SK-N-SH (cell line): ENCODE measurements at regions not wholly inside any gene's neighbourhood (a gene's known extent, or its start where the extent isn't known, plus 50 kb on each side); places are given as distances from the start of the nearest gene placed in this dataset.

Experiments used
- CTCF ChIA-PET: fragments of 300-600, 350-600 bp; formaldehyde crosslinking; extraction: SDS; loops from one replicate; lab custom pipeline; 2021; lab: Yijun Ruan, JAX
- POLR2A ChIA-PET: fragments of 350-600 bp; sonication (Branson Sonifier 250); formaldehyde crosslinking; extraction: SDS; loops from one replicate; lab custom pipeline; 2020; ENCODE audit warnings: antibody characterized with exemption, inconsistent platforms; lab: Yijun Ruan, JAX
- DNase-seq: peaks from one replicate; pipeline ENCODE4 v3.0.0; 2012
- H2AFZ ChIP-seq: fragments of 200-600 bp; sonication (generic); 2 replicates; pipeline ENCODE4 v1.8.1; 2016; ENCODE audit warnings: antibody characterized with exemption, mild to moderate bottlenecking, low read depth
- H3F3A ChIP-seq: fragments of 200-600 bp; sonication (generic); replicated peaks from 2 replicates; pipeline ENCODE3; 2016; ENCODE audit warnings: antibody characterized with exemption, mild to moderate bottlenecking; ENCODE audit not compliant: insufficient read depth
- H3K27ac ChIP-seq, 2 experiments: fragments of 200-500 bp in 1 of 2; fragments of 200-600 bp in 1 of 2; sonication (Bioruptor generic) in 1 of 2; sonication (generic), shearing (Covaris generic) in 1 of 2; 2 replicates each; pipeline versions ENCODE4 v1.5.1 to v1.6.1; 2014 to 2016; ENCODE audit warnings: low read depth in 2 of 2, inconsistent platforms in 1 of 2, low read length in 1 of 2, mild to moderate bottlenecking in 1 of 2, mixed read lengths in 1 of 2
- H3K27me3 ChIP-seq: fragments of 200-600 bp; sonication (generic), shearing (Covaris generic); 2 replicates; pipeline ENCODE4 v1.6.1; 2016; ENCODE audit warnings: mixed run types; ENCODE audit not compliant: insufficient read depth
- H3K36me3 ChIP-seq, 2 experiments: fragments of 200-500 bp in 1 of 2; fragments of 200-600 bp in 1 of 2; sonication (Bioruptor generic) in 1 of 2; sonication (generic) in 1 of 2; replicated peaks in 1 of 2; 2 replicates each; pipeline versions ENCODE3 to v1.5.1; 2014 to 2016; ENCODE audit warnings: low read length in 1 of 2, mild to moderate bottlenecking in 1 of 2; ENCODE audit not compliant: insufficient read depth in 2 of 2, control insufficient read depth in 1 of 2
- H3K4me1 ChIP-seq, 2 experiments: fragments of 200-500 bp in 1 of 2; fragments of 200-600 bp in 1 of 2; sonication (Bioruptor generic) in 1 of 2; sonication (generic), shearing (Covaris generic) in 1 of 2; 2 replicates each; pipeline versions ENCODE4 v1.5.1 to v1.6.1; 2014 to 2016; ENCODE audit warnings: low read depth in 1 of 2, low read length in 1 of 2, mixed run types in 1 of 2; ENCODE audit not compliant: insufficient read depth in 2 of 2, control insufficient read depth in 1 of 2
- H3K4me2 ChIP-seq: fragments of 200-600 bp; sonication (generic), shearing (Covaris generic); 2 replicates; pipeline ENCODE4 v1.6.1; 2017; ENCODE audit warnings: mixed run types
- H3K4me3 ChIP-seq, 2 experiments: fragments of 200-500 bp in 1 of 2; fragments of 200-600 bp in 1 of 2; sonication (Bioruptor generic) in 1 of 2; sonication (generic), shearing (Covaris generic) in 1 of 2; 2 replicates each; pipeline versions ENCODE4 v1.5.1 to v1.8.1; 2014 to 2016; ENCODE audit warnings: low read depth in 2 of 2, inconsistent platforms in 1 of 2, low read length in 1 of 2, mild to moderate bottlenecking in 1 of 2, mixed read lengths in 1 of 2, moderate library complexity in 1 of 2
- H3K79me2 ChIP-seq: fragments of 200-600 bp; sonication (generic); 2 replicates; pipeline ENCODE4 v1.8.1; 2017; ENCODE audit warnings: mild to moderate bottlenecking; ENCODE audit not compliant: insufficient read depth
- H3K9ac ChIP-seq: fragments of 200-600 bp; sonication (generic); 2 replicates; pipeline ENCODE4 v1.6.1; 2017; ENCODE audit warnings: mixed run types
- H3K9me2 ChIP-seq: fragments of 200-600 bp; sonication (generic); 2 replicates; pipeline ENCODE4 v1.6.1; 2017; ENCODE audit warnings: mixed run types
- H3K9me3 ChIP-seq: fragments of 200-600 bp; sonication (generic); 2 replicates; pipeline ENCODE4 v1.6.1; 2017; ENCODE audit warnings: mixed run types, mild to moderate bottlenecking, moderate library complexity
- H4K20me1 ChIP-seq: fragments of 200-600 bp; sonication (generic); 2 replicates; pipeline ENCODE4 v1.6.1; 2017; ENCODE audit warnings: mild to moderate bottlenecking, mixed run types; ENCODE audit not compliant: insufficient read depth
- CHD2 ChIP-seq: fragments of 150-350 bp; IDR thresholded peaks from 2 replicates; pipeline ENCODE4 v1.6.1; 2018; ENCODE audit warnings: low read length; ENCODE audit not compliant: partially characterized antibody
- EP300 ChIP-seq, 2 experiments: IDR thresholded peaks; 2 replicates each; pipeline versions ENCODE4 v1.4.0 to v1.6.1; 2012; ENCODE audit warnings: borderline replicate concordance in 1 of 2, low read depth in 1 of 2, low read length in 1 of 2
- FOSL2 ChIP-seq: IDR thresholded peaks from 2 replicates; pipeline ENCODE4 v1.4.0; 2012; ENCODE audit warnings: low read depth, mild to moderate bottlenecking, moderate library complexity, borderline replicate concordance
- GABPA ChIP-seq: IDR thresholded peaks from 2 replicates; pipeline ENCODE4 v1.4.0; 2012; ENCODE audit warnings: low read depth, mild to moderate bottlenecking
- JUND ChIP-seq: IDR thresholded peaks from 2 replicates; pipeline ENCODE4 v1.4.0; 2012
- RAD21 ChIP-seq: IDR thresholded peaks from 2 replicates; pipeline ENCODE4 v1.6.1; 2012; ENCODE audit warnings: mild to moderate bottlenecking, low read length
- RCOR1 ChIP-seq: fragments of 150-350 bp; IDR thresholded peaks from 2 replicates; pipeline ENCODE4 v1.6.1; 2017; ENCODE audit warnings: antibody characterized with exemption, low read length
- RXRA ChIP-seq: IDR thresholded peaks from 2 replicates; pipeline ENCODE4 v1.4.0; 2012; ENCODE audit warnings: low read depth, mild to moderate bottlenecking, borderline replicate concordance
- SIN3A ChIP-seq: IDR thresholded peaks from 2 replicates; pipeline ENCODE4 v1.6.1; 2012; ENCODE audit warnings: low read depth, mild to moderate bottlenecking, low read length, moderate library complexity, borderline replicate concordance
- TAF1 ChIP-seq: IDR thresholded peaks from 2 replicates; pipeline ENCODE4 v1.6.1; 2012; ENCODE audit warnings: low read depth, mild to moderate bottlenecking, low read length, moderate library complexity, borderline replicate concordance
- WGBS: methylation state at CpG from one replicate; pipeline ENCODE4 v1.1.6; 2017; ENCODE audit warnings: low lambda C conversion rate; 5-methylcytosine and 5-hydroxymethylcytosine counted together
- TF ChIP-seq, protein P1 (sequence below): IDR thresholded peaks from 2 replicates; pipeline ENCODE4 v1.4.0; 2012; ENCODE audit warnings: low read depth
- TF ChIP-seq, protein P2 (sequence below): fragments of 200-600 bp; sonication (generic); IDR thresholded peaks from 2 replicates; pipeline ENCODE4 v1.6.1; 2017; ENCODE audit warnings: antibody characterized with exemption, mild to moderate bottlenecking, moderate library complexity
- TF ChIP-seq, protein P3 (sequence below): IDR thresholded peaks from 2 replicates; pipeline ENCODE4 v1.6.1; 2012; ENCODE audit warnings: mild to moderate bottlenecking, low read depth, low read length, moderate library complexity

DNA sequence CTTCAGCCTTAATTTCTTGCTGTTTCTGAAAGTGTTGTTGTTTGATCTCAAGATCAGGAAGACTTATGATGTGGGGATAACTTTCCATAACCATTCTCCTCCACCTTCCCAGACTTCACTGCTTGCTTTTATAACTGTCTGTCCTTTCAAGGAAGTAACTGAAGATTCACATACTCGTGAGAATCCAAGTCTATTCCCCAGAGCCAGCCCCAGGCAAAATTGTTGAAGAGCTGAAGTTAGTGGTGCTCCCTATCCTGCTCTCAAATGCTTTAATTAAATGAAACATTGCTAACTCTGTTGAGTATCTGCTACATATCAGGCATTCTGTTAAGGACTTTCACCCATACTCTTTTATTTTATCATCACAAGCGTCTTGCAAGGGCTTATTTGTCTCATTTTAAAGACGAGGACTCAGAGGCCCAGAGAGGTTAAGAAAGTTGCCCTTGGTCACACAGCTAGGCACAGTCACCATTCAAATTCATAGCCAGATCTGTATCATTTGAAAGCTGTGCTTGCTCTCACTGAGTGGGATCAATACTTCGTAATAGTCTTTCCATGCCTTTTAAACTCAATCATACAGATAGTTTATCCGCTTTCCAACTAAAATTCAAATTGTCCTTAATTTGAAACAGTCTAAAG lies 189.8 kb upstream of the TCF4 start (continued):
- TF ChIP-seq, protein P1, sequence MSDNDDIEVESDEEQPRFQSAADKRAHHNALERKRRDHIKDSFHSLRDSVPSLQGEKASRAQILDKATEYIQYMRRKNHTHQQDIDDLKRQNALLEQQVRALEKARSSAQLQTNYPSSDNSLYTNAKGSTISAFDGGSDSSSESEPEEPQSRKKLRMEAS: no peak
- TF ChIP-seq SIN3A (no peak), CHD2 (no peak), RAD21 (no peak), FOSL2 (no peak), GABPA (no peak)

DNA sequence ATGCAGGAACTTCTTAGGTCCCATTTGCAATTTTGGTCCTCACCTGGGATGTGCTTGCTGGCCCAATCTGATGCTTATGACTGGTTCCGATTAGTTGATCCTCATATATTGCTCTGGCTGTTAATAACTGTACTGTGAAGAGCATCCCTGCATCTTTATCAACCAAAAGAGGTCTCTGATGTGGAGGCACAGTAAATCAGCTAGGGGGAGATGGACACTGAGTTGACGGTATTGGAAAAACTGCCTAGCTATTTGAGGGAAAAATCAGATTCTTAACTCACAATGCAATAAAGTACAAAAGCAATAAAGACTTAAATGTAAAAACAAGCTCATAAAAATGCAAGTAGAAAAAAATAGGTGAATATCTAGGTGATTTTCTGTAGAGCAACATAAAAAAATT lies 188.0 kb upstream of the TCF4 start:
- no peaks in the 10 kb centered on the region for H4K20me1 ChIP-seq

More for the DNA sequence above, 188.0 kb upstream of the TCF4 start:
- Histone ChIP-seq H3K36me3 (no peaks in the 10 kb centered on the region), H3K4me2 (no peak overlapping the region), H3F3A (no peaks in the 10 kb centered on the region), H3K27me3 (no peaks in the 10 kb centered on the region), H3K4me3 (no peak overlapping the region; a peak in 1 of 4 replicates)
- WGBS: 44% methylated on average over 2 of the region's 2 CpGs
- TF ChIP-seq RXRA: no peak
- TF ChIP-seq, protein P2, sequence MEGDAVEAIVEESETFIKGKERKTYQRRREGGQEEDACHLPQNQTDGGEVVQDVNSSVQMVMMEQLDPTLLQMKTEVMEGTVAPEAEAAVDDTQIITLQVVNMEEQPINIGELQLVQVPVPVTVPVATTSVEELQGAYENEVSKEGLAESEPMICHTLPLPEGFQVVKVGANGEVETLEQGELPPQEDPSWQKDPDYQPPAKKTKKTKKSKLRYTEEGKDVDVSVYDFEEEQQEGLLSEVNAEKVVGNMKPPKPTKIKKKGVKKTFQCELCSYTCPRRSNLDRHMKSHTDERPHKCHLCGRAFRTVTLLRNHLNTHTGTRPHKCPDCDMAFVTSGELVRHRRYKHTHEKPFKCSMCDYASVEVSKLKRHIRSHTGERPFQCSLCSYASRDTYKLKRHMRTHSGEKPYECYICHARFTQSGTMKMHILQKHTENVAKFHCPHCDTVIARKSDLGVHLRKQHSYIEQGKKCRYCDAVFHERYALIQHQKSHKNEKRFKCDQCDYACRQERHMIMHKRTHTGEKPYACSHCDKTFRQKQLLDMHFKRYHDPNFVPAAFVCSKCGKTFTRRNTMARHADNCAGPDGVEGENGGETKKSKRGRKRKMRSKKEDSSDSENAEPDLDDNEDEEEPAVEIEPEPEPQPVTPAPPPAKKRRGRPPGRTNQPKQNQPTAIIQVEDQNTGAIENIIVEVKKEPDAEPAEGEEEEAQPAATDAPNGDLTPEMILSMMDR: peak; percentile 24; the same call in 1 of the 2 replicates
- TF ChIP-seq, protein P3, sequence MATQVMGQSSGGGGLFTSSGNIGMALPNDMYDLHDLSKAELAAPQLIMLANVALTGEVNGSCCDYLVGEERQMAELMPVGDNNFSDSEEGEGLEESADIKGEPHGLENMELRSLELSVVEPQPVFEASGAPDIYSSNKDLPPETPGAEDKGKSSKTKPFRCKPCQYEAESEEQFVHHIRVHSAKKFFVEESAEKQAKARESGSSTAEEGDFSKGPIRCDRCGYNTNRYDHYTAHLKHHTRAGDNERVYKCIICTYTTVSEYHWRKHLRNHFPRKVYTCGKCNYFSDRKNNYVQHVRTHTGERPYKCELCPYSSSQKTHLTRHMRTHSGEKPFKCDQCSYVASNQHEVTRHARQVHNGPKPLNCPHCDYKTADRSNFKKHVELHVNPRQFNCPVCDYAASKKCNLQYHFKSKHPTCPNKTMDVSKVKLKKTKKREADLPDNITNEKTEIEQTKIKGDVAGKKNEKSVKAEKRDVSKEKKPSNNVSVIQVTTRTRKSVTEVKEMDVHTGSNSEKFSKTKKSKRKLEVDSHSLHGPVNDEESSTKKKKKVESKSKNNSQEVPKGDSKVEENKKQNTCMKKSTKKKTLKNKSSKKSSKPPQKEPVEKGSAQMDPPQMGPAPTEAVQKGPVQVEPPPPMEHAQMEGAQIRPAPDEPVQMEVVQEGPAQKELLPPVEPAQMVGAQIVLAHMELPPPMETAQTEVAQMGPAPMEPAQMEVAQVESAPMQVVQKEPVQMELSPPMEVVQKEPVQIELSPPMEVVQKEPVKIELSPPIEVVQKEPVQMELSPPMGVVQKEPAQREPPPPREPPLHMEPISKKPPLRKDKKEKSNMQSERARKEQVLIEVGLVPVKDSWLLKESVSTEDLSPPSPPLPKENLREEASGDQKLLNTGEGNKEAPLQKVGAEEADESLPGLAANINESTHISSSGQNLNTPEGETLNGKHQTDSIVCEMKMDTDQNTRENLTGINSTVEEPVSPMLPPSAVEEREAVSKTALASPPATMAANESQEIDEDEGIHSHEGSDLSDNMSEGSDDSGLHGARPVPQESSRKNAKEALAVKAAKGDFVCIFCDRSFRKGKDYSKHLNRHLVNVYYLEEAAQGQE: no peak
- TF ChIP-seq RCOR1: no peak
- TF ChIP-seq TAF1: no peak
- 0 out of 2 replicates have a peak, but pooled peaks have one; percentile 15 for TF ChIP-seq RAD21
- TF ChIP-seq JUND: no peak
- TF ChIP-seq EP300 (IDR thresholded peaks at IDR 0.05; ENCODE audit: borderline replicate concordance in 1 of 2, low read depth in 1 of 2, low read length in 1 of 2): no peak
- TF ChIP-seq, all 33 proteins: peak for 2
- H3K9ac ChIP-seq: no peak overlapping the region
- ChIA-PET CTCF (interaction anchor here (0.9 to 1.4 kb wide), 2 partner anchors 17 to 434 kb away, joined by 4 to 6 read pairs; no protein-coding TSS in a partner anchor), POLR2A (no interaction called here)
- H3K9me3 ChIP-seq: no peaks in the 10 kb centered on the region
- no peaks in the 10 kb centered on the region for H3K9me2 ChIP-seq
- peaks cover 0 to 6% of the 10 kb centered on the region in 2 experiments; a peak in 3 of 4 replicates for H3K4me1 ChIP-seq
- peak; percentile 17 for DNase-seq
- H3K27ac ChIP-seq: no peak overlapping the region
- H3K79me2 ChIP-seq: no peaks in the 10 kb centered on the region
- 0 out of 2 replicates have a peak overlapping the region, but pooled peaks have one; percentile 3 for H2AFZ ChIP-seq
